Stimulated activated CD4-positive, alpha-beta T cell treated with anti-CD3 and anti-CD28 coated beads, TNF-alpha, amount 100 ng/mL, for 24 hours (primary cell): ENCODE measurements at regions not wholly inside any gene's neighbourhood (a gene's known extent, or its start where the extent isn't known, plus 50 kb on each side); places are given as distances from the start of the nearest gene placed in this dataset.
"Not testable (repeated sequence)": the region's sequence is repeated elsewhere in the genome, so short reads cannot be mapped to it uniquely, and the experiment has no call there.

Experiments used
- DNase-seq, 3 experiments: peaks; one replicate each; pipeline ENCODE4 v3.0.0-alpha.2; 2020; ENCODE audit warnings: low read depth in 3 of 3

DNA sequence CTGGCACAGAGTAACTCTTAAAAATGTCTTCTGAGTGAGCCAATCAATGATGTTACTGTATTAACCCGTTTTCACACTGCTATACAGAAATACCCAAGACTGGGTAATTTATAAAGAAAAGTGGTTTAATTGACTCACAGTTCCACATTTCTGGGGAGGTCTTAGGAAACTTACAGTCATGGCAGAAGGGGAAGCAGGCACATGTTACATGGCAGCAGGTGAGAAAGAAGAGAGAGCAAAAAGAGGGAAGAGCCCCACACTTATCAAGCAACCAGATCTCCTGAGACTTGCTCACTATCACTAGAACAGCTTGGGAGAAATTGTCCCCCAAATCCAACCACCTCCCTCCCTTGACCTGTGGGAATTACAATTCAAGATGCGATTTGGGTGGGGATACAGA, 97.6 kb upstream of the MIR17HG start:
- DNase-seq: no peak

DNA sequence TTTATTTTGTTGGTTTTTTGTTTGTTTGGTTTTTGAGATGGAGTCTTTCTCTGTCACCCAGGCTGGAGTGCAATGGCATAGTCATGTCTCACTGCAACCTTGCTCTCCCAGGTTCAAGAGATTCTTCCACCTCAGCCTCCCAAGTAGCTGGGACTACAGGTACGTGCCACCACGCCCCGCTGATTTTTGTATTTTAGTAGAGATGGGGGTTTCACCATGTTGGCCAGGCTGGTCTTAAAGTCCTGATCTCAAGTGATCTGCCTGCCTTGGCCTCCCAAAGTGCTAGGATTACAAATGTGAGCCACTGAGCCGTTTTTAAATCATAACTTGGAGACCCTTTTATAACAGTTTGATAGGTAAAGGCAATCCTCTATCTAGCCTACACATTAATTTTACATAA, 95.9 kb upstream of the MIR17HG start:
- not testable (repeated sequence) for DNase-seq

DNA sequence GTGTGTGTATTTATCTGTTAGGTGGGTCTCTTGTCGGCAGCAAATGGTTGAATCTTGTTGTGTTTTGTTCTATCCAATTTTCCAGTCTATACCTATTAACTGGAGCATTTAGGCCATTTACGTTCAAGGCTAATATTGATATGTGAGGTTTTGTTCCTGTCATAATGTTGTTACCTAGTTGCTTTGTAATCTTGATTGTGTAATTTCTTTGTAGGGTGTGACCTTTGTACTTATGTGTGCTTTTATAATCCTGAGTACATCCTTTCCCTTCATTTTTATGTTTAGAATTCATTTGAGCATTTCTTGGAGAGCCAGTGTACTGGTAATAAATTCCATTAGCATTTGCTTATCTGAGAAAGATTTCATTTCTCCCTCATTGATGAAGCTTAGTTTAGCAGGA, 83.0 kb upstream of the MIR17HG start:
- DNase-seq: no peak

DNA sequence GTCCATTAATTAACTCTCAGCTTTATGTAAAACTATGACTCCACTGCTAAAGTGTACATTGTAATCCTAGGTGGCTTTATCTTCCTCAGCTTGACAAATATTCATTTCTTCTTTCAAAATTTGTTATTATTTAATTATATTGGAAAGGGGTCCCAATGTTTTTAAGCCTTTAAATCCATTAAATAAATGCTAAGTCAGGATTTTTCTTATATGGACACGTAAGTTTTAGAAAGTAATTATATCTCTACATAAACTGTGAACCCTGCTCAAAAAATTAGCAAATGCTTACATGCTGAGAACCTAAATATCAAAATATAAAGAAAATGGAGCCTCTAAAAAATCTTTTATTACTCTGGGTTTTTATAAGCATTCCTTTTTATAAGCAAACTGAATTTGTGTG, 78.2 kb upstream of the MIR17HG start:
- DNase-seq: no peak

DNA sequence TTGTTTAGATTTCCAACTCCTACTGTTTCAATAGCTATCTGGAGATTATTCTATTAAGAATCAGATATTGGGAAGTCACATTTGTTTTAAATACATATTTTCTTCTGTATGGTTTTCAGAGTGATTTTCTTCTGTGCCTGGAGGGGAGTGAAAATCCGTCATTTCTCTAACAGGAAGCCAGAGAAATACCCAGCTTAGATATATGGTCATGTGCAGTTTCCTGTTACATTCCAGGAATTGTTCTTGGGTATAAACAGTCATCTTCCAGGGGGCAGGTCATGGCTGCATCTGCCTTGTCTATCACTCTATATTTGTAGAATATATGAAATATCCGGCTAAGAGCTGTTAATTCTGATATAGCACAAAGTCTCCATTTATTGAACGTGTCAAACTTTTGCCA, 77.5 kb upstream of the MIR17HG start:
- DNase-seq: no peak

DNA sequence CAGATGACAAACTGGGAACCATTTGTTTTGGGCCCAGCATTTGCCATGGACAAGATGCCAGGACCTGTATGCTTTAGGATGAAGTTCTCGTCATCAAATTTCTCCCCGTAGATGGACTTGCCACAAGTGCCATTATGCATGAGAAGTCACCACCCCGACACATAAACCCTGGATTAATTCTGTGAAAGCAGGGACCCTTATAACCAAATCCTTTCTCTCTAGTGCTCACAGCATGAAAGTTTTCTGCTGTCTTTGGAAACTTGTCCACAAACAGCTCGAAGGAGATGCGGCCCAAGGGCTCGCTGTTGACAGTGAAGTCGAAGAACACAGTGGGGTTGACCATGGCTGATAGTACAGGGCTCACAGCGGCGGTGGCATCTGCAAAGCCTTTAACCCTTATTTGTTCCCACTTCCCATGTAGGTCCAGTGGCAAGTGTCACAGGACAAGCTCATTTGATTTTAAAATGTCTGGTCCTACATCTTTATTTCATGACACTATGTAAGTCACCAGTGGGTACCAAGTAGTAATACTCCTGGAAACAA, 75.2 kb upstream of the MIR17HG start:
- DNase-seq: no peak

DNA sequence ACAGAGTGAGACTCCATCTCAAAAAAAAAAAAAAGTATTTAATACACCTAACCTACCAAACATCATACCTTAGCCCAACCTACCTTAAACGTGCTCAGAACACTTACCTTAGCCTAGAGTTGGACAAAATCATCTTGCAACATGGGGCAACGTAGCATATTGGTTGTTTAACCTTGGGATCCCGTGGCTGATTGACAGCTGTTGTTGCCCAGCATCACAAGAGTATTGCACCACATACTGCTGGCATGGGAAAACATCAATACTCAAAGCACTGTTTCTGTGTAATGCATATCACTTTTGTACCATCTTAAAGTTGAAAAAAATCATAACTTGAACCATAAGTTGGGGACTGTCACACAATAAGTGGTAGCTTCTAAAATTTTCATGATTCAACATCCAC, 73.8 kb upstream of the MIR17HG start:
- no peak for DNase-seq

DNA sequence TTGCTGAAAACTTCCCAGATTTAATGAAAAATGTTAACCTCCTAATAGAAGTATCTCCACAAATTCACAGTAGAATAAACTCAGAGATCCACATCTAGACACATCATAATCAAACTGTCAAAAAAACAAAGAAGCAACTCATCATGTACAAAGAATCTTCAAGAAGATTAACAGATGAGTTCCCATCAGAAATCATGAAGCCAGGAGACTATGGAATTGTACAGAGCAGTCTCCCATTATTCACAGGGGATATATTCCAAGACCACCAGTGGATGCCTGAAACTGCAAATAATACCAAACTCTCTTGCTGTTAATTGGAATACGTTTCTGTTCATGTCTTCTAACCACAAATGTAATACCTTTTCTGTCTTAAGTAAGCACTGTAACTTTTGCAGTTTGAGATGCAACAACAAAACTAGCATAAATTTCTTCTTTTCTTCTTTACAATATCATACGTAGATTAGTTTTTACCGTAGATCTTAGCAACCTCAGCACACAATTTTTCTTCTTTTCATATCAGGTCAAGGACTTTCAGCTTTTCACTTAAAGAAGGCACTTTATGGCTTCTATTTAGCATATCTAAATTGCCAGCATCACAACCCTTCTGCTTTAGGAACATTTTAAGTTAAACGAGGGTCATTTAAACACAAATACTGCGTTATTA, 70.3 kb upstream of the MIR17HG start:
- no peak for DNase-seq

DNA sequence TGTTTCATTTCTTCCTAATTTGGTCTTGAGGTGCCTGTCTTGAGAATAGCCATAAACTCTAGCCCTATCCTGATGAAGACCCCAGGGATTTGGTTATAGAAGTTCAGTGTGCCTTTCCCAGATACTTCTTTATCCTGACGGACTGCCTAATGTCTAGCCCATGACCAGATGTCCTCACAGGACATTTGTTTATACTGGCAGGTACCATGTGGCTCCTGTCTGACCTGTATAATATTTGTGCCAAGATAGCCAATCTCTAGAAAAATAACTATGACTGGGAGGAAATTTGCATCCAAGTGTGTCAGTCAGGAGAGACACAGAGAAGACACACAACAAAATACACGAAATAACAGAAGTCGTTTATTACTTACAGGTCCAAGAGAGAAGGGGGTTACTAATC, 69.2 kb upstream of the MIR17HG start:
- DNase-seq: no peak

DNA sequence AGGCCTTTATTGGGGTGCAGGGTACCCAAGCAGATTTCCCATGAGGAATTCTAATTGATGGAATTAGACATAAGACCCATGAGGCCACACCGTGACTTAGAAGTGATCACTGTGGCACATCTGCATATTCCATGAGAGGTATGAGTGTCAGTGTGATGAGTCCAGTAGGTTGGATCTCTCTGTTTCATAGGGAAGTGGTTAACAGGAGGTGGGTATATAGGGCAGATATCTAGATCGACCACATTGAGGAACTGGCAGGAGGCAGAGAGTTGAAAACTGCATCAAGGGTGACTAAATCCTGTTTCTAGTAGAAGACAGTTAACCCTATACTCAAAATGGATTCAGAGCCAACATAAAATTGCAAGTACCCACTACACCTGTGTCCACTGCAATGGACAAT, 68.6 kb upstream of the MIR17HG start:
- DNase-seq: no peak

DNA sequence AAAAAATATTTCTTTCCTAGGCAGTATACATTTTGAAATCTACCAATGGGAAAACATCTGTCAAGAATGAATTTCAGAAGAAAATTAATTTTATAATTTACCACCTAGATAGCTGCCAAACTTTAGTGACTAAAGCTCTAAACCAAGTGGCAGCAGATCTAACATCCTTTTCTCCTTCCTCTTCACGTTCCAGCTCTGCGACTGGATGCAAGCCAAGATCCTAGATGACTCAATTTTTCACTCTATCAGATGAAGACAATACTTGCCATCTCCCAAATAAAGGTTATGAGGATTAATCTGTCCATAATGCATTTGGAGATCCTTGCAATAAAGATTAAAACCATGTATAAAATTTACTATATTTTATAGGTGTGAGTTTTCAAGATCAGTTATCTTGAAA, 66.7 kb upstream of the MIR17HG start:
- no peak for DNase-seq

DNA sequence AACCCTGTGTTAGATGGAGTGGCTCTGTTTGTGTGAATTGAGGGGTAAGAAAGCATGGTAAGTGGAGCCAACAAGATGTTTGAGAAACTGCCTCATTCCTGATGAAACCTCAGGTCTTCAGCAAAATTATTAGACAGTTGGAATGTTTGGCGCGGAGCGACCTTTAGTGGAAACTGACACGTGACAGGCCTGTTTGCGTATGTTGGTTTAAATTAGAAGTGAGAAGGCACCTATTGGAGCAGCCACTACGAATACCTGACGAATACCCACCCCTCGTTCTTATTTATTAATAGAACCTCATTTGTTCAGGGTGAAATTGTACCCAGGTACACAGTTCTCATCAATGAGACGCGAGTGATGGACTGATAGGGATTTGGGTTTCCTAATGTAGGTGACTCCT, 63.2 kb upstream of the MIR17HG start:
- DNase-seq: no peak

DNA sequence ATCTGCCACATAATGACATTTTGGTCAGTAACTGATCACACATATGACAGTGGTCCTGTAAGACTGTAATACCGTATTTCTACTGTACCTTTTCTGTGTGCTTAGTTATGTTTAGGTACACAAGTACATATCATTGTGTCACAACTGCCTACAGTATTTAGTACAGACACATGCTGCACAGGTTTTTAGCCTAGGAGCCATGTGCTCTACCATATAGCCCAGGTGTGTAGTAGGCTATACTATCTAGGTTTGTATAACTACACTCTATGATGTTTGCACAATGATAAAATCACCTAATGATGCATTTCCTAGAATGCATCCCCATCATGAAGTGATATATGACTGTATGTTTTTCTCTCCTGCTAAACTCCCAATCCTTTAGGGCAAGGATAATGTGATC, 61.2 kb upstream of the MIR17HG start:
- no peak for DNase-seq

DNA sequence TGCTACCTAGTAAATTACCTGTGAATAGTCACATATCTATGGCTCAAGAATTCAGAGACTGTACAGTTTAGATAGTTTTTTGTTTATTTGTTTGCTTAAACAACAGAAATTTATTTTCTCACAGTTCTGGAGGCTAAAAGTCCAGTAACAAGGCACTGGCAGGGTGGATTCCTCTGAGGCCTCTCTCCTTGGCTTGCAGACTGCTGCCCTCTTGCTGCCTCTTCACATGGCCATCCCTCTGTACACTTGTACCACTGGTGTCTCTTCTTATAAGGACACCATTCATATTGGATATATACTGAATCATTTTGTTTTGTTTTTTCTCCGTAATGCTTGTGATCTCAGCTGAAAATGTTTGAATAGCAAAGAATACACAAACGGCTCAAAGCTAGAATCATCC, 56.4 kb upstream of the MIR17HG start:
- DNase-seq: no peak

DNA sequence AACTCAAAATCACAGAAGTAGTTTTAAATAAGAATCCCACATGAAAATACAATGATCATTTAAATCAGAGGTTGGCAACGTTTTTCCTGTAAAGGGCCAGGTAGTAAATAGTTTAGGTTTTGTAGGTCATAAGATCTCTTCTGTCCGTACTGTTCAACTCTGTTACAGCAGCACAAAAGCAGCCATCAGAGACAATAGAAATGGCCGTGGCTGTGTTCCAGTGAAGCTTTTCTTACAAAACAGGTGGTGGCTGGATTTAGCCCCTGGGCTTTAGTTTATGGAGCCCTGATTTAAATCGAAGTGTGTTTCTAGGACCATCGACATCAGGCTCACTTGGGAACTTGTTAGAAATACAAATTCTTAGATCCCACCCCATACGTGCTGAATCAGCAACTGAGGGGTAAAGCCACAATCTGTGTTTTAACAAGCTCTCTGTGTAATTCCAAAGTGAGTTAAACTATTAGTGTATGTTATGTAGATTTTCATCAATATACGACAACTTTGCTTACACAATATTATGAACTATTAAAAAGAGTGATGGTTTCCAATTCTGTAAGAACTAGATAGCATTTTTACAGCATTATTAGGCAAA, 54.8 kb upstream of the MIR17HG start:
- no peak for DNase-seq

DNA sequence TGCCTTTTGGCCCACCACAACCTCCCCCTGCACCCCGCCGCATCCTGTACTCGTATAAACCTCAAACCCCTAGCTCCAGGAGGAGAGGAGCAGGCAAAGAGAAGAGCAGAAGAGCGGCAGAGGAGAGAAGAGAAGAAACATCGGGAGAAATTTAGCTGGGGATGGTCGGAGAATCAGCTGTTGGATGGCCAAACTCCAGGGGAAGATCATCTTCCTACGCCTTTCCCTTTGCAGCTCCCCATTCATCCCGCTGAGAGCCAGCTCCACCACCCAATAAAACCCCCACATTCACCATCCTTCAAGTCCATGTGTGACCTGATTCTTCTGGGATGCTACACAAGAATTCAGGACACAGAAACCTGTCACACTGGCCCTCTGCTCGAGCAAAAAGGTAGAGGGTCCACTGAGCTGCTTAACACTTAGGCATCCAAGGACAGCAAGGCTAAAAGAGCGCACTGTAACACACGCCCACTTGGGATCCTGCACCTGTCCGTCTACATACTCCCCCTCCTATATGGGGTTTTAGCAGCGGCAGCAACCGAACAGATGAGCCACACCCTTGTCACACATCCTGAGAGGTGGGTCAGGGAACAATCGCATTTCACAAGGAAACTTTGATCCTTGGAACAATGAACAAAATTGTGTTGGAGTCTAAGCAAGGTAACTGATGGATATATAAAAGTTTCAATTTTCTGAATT, 51.6 kb upstream of the MIR17HG start:
- no peak for DNase-seq

DNA sequence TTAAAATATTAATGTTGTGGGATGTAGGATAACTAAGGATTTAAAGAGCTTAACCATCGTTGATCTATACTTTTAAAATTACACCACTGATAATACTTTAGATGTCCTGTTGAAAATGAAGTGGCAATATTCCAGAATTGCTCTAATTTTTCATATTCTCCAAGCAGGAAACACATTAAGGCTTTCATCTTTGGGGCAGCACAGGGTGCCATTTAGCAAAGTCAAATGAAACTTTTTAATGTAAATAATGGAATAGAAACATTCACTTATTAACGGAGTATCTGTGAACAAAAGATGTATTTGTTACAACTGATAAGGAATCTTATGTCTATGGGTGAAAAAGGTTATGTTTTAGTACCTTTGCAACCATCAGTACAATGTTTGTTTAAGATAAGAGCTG, 50.0 kb upstream of the MIR17HG start:
- no peak for DNase-seq
